Gastroesophageal sphincter (tissue), 3 donors: ENCODE measurements at regions not wholly inside any gene's neighbourhood (a gene's known extent, or its start where the extent isn't known, plus 50 kb on each side); places are given as distances from the start of the nearest gene placed in this dataset.

Experiments
- EP300 ChIP-seq: sonication (generic); formaldehyde crosslinking; IDR thresholded peaks from one replicate; pipeline ENCODE4 v1.6.1; 2017; ENCODE audit warnings: antibody characterized with exemption, mild to moderate bottlenecking
- POLR2A ChIP-seq, 2 donors: fragments of 450-650 bp; IDR thresholded peaks; one replicate each; pipeline ENCODE4 v1.6.1; 2017; ENCODE audit warnings: antibody characterized with exemption in 2 of 2, mild to moderate bottlenecking in 2 of 2, moderate library complexity in 1 of 2
- POLR2AphosphoS5 ChIP-seq: sonication (generic); formaldehyde crosslinking; IDR thresholded peaks from one replicate; pipeline ENCODE4 v1.6.1; 2017; ENCODE audit warnings: antibody characterized with exemption
- TF ChIP-seq, protein P1 (sequence below), 4 experiments: fragments of 200-600 bp in 2 of 4; fragments of 450-650 bp in 2 of 4; sonication (generic) in 1 of 4; IDR thresholded peaks; one replicate each; pipeline ENCODE4 v1.5.1; 2017 to 2019; ENCODE audit warnings: antibody characterized with exemption in 4 of 4, mild to moderate bottlenecking in 2 of 4, moderate library complexity in 2 of 4

DNA sequence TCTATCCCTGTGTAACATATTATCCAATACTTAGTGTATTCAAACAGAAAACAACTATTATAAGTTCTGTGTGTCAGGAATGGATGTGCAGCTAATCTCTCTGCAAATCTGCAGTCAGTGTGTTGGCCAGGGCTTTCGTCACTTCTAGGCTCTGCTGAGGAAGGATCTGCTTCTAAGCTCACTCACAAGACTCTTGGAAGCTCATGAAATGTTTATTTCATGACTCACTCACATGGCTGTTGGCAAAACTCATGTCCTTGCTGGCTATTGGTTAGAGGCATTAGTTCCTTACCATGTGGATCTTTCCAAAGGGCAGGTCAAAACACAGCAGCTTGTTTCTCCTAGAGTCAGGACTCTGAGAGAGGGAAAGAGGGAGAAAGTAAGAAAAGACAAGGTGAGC is 367.4 kb upstream of the SMARCA2 start:
- TF ChIP-seq, protein P1, sequence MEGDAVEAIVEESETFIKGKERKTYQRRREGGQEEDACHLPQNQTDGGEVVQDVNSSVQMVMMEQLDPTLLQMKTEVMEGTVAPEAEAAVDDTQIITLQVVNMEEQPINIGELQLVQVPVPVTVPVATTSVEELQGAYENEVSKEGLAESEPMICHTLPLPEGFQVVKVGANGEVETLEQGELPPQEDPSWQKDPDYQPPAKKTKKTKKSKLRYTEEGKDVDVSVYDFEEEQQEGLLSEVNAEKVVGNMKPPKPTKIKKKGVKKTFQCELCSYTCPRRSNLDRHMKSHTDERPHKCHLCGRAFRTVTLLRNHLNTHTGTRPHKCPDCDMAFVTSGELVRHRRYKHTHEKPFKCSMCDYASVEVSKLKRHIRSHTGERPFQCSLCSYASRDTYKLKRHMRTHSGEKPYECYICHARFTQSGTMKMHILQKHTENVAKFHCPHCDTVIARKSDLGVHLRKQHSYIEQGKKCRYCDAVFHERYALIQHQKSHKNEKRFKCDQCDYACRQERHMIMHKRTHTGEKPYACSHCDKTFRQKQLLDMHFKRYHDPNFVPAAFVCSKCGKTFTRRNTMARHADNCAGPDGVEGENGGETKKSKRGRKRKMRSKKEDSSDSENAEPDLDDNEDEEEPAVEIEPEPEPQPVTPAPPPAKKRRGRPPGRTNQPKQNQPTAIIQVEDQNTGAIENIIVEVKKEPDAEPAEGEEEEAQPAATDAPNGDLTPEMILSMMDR (IDR thresholded peaks at IDR 0.05) = no peak
- no peak for TF ChIP-seq POLR2AphosphoS5
- no peak for TF ChIP-seq POLR2A (IDR thresholded peaks at IDR 0.05)
- no peak for TF ChIP-seq EP300
